Nephron (organoid): ENCODE measurements at regions not wholly inside any gene's neighbourhood (a gene's known extent, or its start where the extent isn't known, plus 50 kb on each side); places are given as distances from the start of the nearest gene placed in this dataset.

Source experiments
- H3K27ac Mint-ChIP-seq, 3 experiments: 2 replicates each; pipeline ENCODE4 v1.8.0; 2020; ENCODE audit warnings: mixed read lengths in 3 of 3, mild to moderate bottlenecking in 2 of 3, moderate library complexity in 1 of 3
- H3K27me3 Mint-ChIP-seq: 2 replicates; pipeline ENCODE4 v1.8.0; 2021; ENCODE audit warnings: low read depth, mild to moderate bottlenecking, moderate library complexity, mixed read lengths
- H3K36me3 Mint-ChIP-seq: 2 replicates; pipeline ENCODE4 v1.8.0; 2020; ENCODE audit warnings: low read depth, mixed read lengths
- H3K4me1 Mint-ChIP-seq: 2 replicates; pipeline ENCODE4 v1.8.0; 2020; ENCODE audit warnings: mixed read lengths
- H3K4me3 Mint-ChIP-seq, 3 experiments: 2 replicates each; pipeline ENCODE4 v1.8.0; 2020; ENCODE audit warnings: mild to moderate bottlenecking in 3 of 3, mixed read lengths in 3 of 3, moderate library complexity in 2 of 3
- H3K9me3 Mint-ChIP-seq: 2 replicates; pipeline ENCODE4 v1.8.0; 2020; ENCODE audit warnings: mixed read lengths
- CTCF ChIP-seq, 3 experiments: fragments of 200-600 bp; sonication (generic); IDR thresholded peaks; one replicate each; pipeline ENCODE4 v1.5.0; 2021; ENCODE audit warnings: antibody characterized with exemption in 3 of 3; ENCODE audit not compliant: unreplicated experiment in 3 of 3

GRCh38 chr12:72082986-72083820 is 144.6 kb downstream of the TPH2 start:
- Mint-ChIP-seq H3K9me3 (peaks cover 3% of the 10 kb centered on the region), H3K27me3 (peaks cover 4% of the 10 kb centered on the region), H3K4me3 (no peak overlapping the region), H3K4me1 (no peaks in the 10 kb centered on the region), H3K27ac (no peak overlapping the region), H3K36me3 (no peaks in the 10 kb centered on the region)
- TF ChIP-seq CTCF (IDR thresholded peaks at IDR 0.05; ENCODE audit: unreplicated experiment in 3 of 3), result no peak

- H3K36me3 Mint-ChIP-seq, result no peaks in the 10 kb centered on the region
- H3K4me1 Mint-ChIP-seq, result no peaks in the 10 kb centered on the region
- TF ChIP-seq CTCF (IDR thresholded peaks at IDR 0.05; ENCODE audit: unreplicated experiment in 3 of 3), result no peak
- H3K27me3 Mint-ChIP-seq, result peaks cover 4% of the 10 kb centered on the region
- no peak overlapping the region for H3K4me3 Mint-ChIP-seq
- peaks cover 3% of the 10 kb centered on the region for H3K9me3 Mint-ChIP-seq
- H3K27ac Mint-ChIP-seq, result no peak overlapping the region
Measured at GRCh38 chr12:72084061-72084460, 145.4 kb downstream of the TPH2 start.

GRCh38 chr12:72084880-72085279 is 146.2 kb downstream of the TPH2 start:
- H3K4me3 Mint-ChIP-seq, result no peak overlapping the region
- no peaks in the 10 kb centered on the region for H3K36me3 Mint-ChIP-seq
- H3K27me3 Mint-ChIP-seq, result peaks cover 4% of the 10 kb centered on the region
- H3K27ac Mint-ChIP-seq, result no peak overlapping the region
- H3K4me1 Mint-ChIP-seq, result no peaks in the 10 kb centered on the region
- no peaks in the 10 kb centered on the region for H3K9me3 Mint-ChIP-seq
- TF ChIP-seq CTCF (IDR thresholded peaks at IDR 0.05; ENCODE audit: unreplicated experiment in 3 of 3), result no peak

- H3K4me1 Mint-ChIP-seq, result no peaks in the 10 kb centered on the region
- no peak overlapping the region for H3K27ac Mint-ChIP-seq
- H3K36me3 Mint-ChIP-seq, result no peaks in the 10 kb centered on the region
- H3K4me3 Mint-ChIP-seq, result no peak overlapping the region
- TF ChIP-seq CTCF (IDR thresholded peaks at IDR 0.05; ENCODE audit: unreplicated experiment in 3 of 3), result no peak
- peaks cover 7% of the 10 kb centered on the region for H3K9me3 Mint-ChIP-seq
- no peaks in the 10 kb centered on the region for H3K27me3 Mint-ChIP-seq
Measured at GRCh38 chr12:72089678-72090077, 151.0 kb downstream of the TPH2 start.

- H3K9me3 Mint-ChIP-seq, result peaks cover 7% of the 10 kb centered on the region
- H3K27me3 Mint-ChIP-seq, result no peaks in the 10 kb centered on the region
- TF ChIP-seq CTCF (IDR thresholded peaks at IDR 0.05; ENCODE audit: unreplicated experiment in 3 of 3), result no peak
- no peak overlapping the region for H3K4me3 Mint-ChIP-seq
- no peaks in the 10 kb centered on the region for H3K4me1 Mint-ChIP-seq
- no peaks in the 10 kb centered on the region for H3K36me3 Mint-ChIP-seq
- no peak overlapping the region for H3K27ac Mint-ChIP-seq
Measured at GRCh38 chr12:72093424-72093823, 154.8 kb downstream of the TPH2 start.

- Mint-ChIP-seq H3K9me3 (peaks cover 7% of the 10 kb centered on the region), H3K36me3 (no peaks in the 10 kb centered on the region), H3K4me3 (no peak overlapping the region), H3K27me3 (no peaks in the 10 kb centered on the region), H3K27ac (no peak overlapping the region), H3K4me1 (no peaks in the 10 kb centered on the region)
- TF ChIP-seq CTCF (IDR thresholded peaks at IDR 0.05; ENCODE audit: unreplicated experiment in 3 of 3), result no peak
Measured at GRCh38 chr12:72093930-72094329, 155.3 kb downstream of the TPH2 start.
